ENCODE measurements at regions not wholly inside any gene's neighbourhood (a gene's known extent, or its start where the extent isn't known, plus 50 kb on each side); places are given as distances from the start of the nearest gene placed in this dataset.

GRCh38 chr11:86141727-86142126, 72.8 kb upstream of the PICALM start:
- TF ChIP-seq POLR2A (IDR thresholded peaks at IDR 0.05) (no peak), CTCF (IDR thresholded peaks at IDR 0.05) (no peak)
